Dendritic cell treated with granulocyte-macrophage colony-stimulating factor and Interleukin-4, amounts not matched to agents 40 ng/mL and 50 ng/mL, for 4 days (primary cell): ENCODE measurements at regions not wholly inside any gene's neighbourhood (a gene's known extent, or its start where the extent isn't known, plus 50 kb on each side); places are given as distances from the start of the nearest gene placed in this dataset.

Experiments used
- H3K27ac Mint-ChIP-seq: one replicate; pipeline ENCODE4 v1.8.0; 2022; ENCODE audit warnings: mild to moderate bottlenecking, mixed read lengths
- H3K27me3 Mint-ChIP-seq: one replicate; pipeline ENCODE4 v1.8.0; 2022; ENCODE audit warnings: mild to moderate bottlenecking, mixed read lengths
- H3K36me3 Mint-ChIP-seq: one replicate; pipeline ENCODE4 v1.8.0; 2022; ENCODE audit warnings: low read depth, mixed read lengths
- H3K4me1 Mint-ChIP-seq: one replicate; pipeline ENCODE4 v1.8.0; 2022; ENCODE audit warnings: low read depth, mixed read lengths
- H3K4me3 Mint-ChIP-seq: one replicate; pipeline ENCODE4 v1.8.0; 2022; ENCODE audit warnings: mild to moderate bottlenecking, moderate library complexity, mixed read lengths
- H3K9me3 Mint-ChIP-seq: one replicate; pipeline ENCODE4 v1.8.0; 2022; ENCODE audit warnings: mixed read lengths
- intact Hi-C: fragments of 100-400 bp; cut with micrococcal nuclease; formaldehyde crosslinking; loops from one replicate; pipeline ENCODE4 v1.15.0; 2022

DNA sequence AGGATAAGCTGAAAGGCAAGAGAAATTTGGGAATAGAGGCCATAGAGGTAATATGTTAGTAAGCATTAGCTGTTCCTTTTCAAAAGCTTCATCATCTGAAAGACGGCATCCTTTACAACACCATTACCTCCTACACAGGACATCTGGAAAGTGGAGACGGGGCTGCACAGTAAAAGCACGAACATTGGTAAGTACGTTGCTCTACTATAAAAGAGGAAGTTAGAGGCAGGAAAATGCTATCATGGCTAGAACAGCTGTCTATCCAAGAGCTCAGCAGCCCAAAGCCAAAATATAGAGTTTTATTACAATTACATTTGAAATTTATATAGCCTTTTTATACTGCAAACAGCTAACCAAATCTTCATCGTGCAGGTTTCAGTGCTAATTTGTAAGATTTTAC is 172.3 kb upstream of the GRIP1 start:
- Mint-ChIP-seq H3K36me3 (no peaks in the 10 kb centered on the region), H3K4me3 (no peak overlapping the region), H3K27ac (no peak overlapping the region), H3K9me3 (no peaks in the 10 kb centered on the region), H3K27me3 (peaks cover 3% of the 10 kb centered on the region), H3K4me1 (no peaks in the 10 kb centered on the region)
- intact Hi-C loops = no loop called here

DNA sequence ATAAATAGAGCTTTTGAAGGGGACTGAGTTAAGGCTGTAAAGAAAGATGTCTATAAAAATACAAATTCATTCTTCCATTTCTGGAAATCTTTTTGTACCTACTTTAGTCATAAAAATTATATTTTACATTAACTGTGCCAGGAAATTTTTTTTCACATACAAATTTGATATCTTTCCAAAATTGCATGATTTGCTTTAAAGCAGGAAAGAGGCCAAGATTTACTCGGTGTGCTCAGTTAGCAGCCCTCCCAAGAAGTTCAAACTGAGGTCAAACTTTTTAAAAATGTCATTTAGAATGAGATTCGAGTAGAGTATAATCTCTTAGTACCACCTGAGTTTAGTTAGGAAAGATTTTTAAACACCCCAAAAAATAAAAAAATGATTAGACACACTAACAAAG is 173.2 kb upstream of the GRIP1 start:
- no peak overlapping the region for H3K27ac Mint-ChIP-seq
- no peak overlapping the region for H3K4me3 Mint-ChIP-seq
- no peaks in the 10 kb centered on the region for H3K36me3 Mint-ChIP-seq
- peaks cover 3% of the 10 kb centered on the region for H3K27me3 Mint-ChIP-seq
- no peaks in the 10 kb centered on the region for H3K4me1 Mint-ChIP-seq
- intact Hi-C loops = no loop called here
- no peaks in the 10 kb centered on the region for H3K9me3 Mint-ChIP-seq

DNA sequence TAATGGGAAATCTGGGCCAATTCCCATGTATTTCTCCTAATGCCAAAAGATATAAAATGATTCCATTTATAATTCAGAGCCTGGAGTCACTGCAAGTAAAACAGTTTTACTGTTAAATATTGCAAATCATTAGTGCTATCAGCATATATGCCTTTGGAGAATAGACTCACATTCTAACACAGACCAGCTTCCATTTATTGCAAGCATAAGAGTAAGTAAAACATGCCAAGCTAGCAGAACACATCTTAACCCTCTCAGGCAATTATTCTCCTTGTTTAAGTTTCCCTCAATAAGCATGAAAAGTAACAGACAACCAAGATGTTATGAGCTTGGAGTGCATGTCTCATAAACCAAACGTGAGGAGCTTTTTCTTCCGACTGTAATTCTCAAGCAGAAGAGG is 173.9 kb upstream of the GRIP1 start:
- no peak overlapping the region for H3K27ac Mint-ChIP-seq
- intact Hi-C loops = no loop called here
- H3K36me3 Mint-ChIP-seq = no peaks in the 10 kb centered on the region
- peaks cover 3% of the 10 kb centered on the region for H3K27me3 Mint-ChIP-seq
- no peaks in the 10 kb centered on the region for H3K4me1 Mint-ChIP-seq
- H3K4me3 Mint-ChIP-seq = no peak overlapping the region
- H3K9me3 Mint-ChIP-seq = no peaks in the 10 kb centered on the region

DNA sequence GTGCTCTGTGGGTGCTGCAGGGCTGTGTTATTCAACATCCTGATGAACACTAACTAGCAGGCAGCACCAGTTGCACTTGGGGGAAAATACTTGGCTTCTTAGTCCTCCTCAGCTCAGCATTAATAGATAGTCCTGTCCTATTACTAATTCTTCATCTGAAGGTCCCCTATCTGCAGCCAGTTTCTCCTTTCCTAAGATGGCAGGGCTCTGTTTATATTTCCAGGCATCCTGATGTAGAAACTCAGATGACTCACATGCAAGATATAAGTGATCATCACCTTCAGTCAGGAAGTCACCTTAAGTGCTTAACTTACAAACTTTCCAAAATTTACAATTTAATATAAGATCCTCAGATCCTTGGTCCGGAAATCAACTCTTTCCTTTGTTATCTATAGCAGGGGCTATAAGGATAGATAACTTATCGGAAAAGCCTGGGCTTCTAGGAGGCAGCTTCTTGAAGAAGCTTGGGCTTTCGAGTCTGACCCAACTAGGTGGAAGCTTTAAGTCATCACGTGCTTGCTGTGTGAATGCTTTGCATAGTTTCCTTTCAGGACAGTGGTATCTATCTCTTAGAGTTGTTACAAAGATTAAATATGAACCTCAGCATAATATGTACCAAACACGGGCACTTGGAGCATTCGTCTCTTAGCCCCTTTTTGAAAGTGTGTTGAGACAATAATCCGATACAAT is 181.0 kb upstream of the GRIP1 start:
- Mint-ChIP-seq H3K27me3 (no peaks in the 10 kb centered on the region), H3K27ac (no peak overlapping the region), H3K36me3 (no peaks in the 10 kb centered on the region), H3K4me1 (no peaks in the 10 kb centered on the region), H3K4me3 (no peak overlapping the region), H3K9me3 (no peaks in the 10 kb centered on the region)
- intact Hi-C loops = loop anchor here (1.0 to 5.0 kb wide), 2 partner anchors 171 to 1968 kb away; no protein-coding TSS in a partner anchor

DNA sequence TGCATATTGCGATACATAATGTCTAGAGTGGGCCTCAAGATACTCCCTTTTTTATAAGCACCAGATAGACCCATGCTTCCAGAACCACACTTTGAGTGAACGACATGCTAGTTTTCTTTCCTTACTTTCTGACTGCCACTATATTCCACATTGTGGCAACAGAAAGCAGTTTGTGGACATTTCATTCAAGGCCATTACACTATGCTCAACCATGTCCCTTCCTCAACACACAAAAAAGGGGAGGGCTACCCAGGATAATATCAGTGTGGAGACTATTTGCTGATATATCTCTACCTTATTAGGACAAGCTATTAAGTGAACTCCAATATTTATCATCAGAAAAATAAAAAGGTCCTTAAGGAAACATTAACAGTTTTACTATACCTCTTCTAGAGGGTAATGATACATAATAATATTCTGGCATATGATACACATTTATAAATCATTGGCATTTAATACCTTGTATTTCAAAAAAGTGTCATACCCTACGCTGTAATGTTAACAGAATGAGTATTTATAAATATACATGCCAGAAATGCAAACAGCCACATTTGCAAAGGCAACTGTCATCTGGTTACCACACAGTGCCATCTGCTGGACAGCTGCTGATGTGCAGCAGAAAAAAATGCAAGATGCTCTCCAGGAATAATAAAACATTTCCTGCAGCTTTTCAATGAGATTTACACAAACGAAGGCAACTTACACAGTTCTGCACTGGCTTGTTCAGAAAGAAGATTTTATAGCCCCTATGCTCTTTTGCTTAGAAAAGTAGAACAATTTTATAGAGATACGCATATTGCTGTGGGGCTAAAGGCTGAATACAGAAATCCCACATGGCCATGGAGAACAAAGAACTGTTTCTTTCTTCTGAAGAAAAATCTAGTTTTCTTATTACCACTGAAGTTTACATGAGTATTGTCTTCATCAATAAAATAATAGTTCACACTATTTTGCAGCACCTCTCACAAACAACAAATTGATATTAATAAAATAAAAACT is 182.2 kb upstream of the GRIP1 start:
- no peaks in the 10 kb centered on the region for H3K9me3 Mint-ChIP-seq
- no peaks in the 10 kb centered on the region for H3K4me1 Mint-ChIP-seq
- intact Hi-C loops = loop anchor here (1.0 to 5.0 kb wide), 2 partner anchors 172 to 1969 kb away; no protein-coding TSS in a partner anchor
- H3K27me3 Mint-ChIP-seq = no peaks in the 10 kb centered on the region
- H3K4me3 Mint-ChIP-seq = no peak overlapping the region
- H3K27ac Mint-ChIP-seq = no peak overlapping the region
- no peaks in the 10 kb centered on the region for H3K36me3 Mint-ChIP-seq

DNA sequence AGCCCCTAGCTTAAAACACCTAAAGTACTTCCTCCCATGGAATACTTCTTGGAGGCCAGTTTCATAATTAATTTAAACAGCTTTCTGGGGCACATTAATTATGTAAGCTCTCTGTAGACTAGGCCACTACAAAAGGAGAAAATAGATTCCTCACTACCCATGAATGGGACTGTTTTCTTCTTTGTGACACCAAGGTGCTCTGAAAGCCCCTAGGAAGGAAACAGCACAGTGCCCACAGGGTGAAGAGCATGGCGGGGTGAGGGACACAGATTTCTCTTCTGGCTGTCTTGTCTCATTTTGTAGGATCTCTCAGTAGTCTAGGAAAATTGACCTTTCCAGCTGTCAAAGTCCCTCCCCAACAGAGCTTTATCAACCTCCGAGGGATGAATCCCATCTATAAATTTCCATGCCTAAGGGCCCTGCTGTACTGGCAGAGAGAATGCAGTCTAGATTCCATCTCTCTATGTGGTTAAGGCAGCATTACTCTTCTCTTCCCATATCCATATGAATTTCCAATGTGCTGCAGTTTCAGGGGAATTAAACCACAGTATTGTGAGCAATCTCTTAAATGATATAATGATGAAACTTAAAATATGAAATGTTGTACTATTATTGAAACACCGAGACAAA is 183.6 kb upstream of the GRIP1 start:
- no peaks in the 10 kb centered on the region for H3K4me1 Mint-ChIP-seq
- no peaks in the 10 kb centered on the region for H3K27me3 Mint-ChIP-seq
- no peak overlapping the region for H3K27ac Mint-ChIP-seq
- no peaks in the 10 kb centered on the region for H3K36me3 Mint-ChIP-seq
- intact Hi-C loops = loop anchor here (5.0 kb wide), 1 partner anchor 1970 kb away; no protein-coding TSS in a partner anchor
- H3K4me3 Mint-ChIP-seq = no peak overlapping the region
- H3K9me3 Mint-ChIP-seq = no peaks in the 10 kb centered on the region

DNA sequence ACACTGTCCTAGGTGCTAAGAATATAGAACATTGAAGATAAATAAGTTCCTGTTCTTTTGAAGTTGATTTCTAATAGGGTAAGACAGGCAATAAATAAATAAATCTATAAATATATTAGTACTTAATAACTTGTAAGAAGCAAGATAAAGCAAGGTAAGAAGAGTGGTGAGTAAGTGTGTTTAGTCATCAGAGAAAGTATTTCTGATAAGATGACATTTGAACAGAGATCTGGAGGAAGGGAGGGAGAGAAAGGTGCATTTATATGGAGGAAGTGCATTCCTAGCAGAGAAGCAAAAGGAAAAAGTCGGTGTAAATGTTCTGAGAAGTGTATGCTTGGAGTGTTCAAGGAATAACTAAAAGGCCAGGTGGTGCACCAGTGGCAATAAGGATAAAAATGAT is 184.4 kb upstream of the GRIP1 start:
- intact Hi-C loops = loop anchor here (5.0 kb wide), 1 partner anchor 1971 kb away; no protein-coding TSS in a partner anchor
- H3K36me3 Mint-ChIP-seq = no peaks in the 10 kb centered on the region
- H3K27me3 Mint-ChIP-seq = no peaks in the 10 kb centered on the region
- no peak overlapping the region for H3K4me3 Mint-ChIP-seq
- no peaks in the 10 kb centered on the region for H3K9me3 Mint-ChIP-seq
- no peak overlapping the region for H3K27ac Mint-ChIP-seq
- no peaks in the 10 kb centered on the region for H3K4me1 Mint-ChIP-seq

DNA sequence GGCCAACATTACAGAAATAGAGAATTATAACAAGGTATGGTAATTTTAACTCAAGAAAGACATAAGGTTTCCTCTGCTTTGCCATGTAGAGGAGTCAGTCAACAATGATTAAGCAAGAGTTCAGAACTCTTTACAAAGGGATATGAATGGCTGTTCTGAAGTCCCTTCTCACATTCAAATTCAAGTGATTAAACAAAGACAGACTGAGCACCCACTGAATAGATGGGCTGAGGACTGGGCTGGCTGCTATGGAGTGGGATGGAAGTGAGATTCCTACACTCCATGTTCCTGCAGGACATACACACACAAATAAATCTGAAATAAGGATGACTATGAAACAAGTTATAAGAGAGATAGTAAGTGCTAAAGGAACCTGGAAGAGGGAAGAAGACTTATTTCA is 199.0 kb upstream of the GRIP1 start:
- H3K27ac Mint-ChIP-seq = no peak overlapping the region
- H3K9me3 Mint-ChIP-seq = no peaks in the 10 kb centered on the region
- no peaks in the 10 kb centered on the region for H3K4me1 Mint-ChIP-seq
- no peaks in the 10 kb centered on the region for H3K27me3 Mint-ChIP-seq
- no peak overlapping the region for H3K4me3 Mint-ChIP-seq
- H3K36me3 Mint-ChIP-seq = no peaks in the 10 kb centered on the region
- intact Hi-C loops = no loop called here

DNA sequence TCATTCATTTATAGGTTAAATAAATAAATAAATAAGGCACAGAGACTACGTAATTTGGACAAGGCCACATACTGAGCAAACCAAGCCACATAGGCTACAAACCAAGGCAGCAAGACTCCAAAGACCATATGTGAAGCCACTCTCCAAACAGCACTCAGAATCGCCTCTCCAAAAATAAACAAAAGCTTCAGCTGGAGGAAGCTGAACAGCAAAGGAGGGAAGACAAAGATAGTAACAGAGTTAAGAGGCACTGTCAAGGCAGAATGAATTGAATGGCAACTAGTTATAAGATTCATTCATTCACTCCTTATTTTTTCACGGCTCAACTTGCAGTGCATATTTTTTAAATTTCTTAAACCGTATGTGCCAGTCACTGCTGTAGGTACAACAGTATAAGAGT is 200.5 kb upstream of the GRIP1 start:
- Mint-ChIP-seq H3K9me3 (no peaks in the 10 kb centered on the region), H3K4me1 (no peaks in the 10 kb centered on the region), H3K27me3 (no peaks in the 10 kb centered on the region), H3K36me3 (no peaks in the 10 kb centered on the region), H3K4me3 (no peak overlapping the region), H3K27ac (no peak overlapping the region)
- intact Hi-C loops = no loop called here

DNA sequence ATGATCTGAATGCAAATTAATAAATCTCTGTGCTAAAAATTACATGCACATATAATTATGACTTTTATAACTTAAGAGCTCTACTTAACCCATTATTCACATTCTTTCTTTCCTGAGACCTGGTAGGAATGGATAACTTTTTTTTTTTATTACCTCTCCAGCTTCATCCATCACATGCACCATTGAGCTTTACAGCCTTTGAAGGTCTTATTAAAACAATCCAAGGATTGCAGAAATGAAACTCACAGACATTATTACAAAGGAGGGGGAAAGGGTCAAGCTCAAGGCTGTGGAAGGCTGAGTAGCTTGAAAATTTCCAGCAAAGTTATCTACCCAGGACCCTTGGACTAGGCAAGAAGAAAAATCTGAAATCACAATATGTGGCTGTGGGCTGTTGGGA is 202.5 kb upstream of the GRIP1 start:
- Mint-ChIP-seq H3K27ac (no peak overlapping the region), H3K4me3 (no peak overlapping the region), H3K9me3 (no peaks in the 10 kb centered on the region), H3K4me1 (no peaks in the 10 kb centered on the region), H3K36me3 (no peaks in the 10 kb centered on the region), H3K27me3 (no peaks in the 10 kb centered on the region)
- intact Hi-C loops = no loop called here

DNA sequence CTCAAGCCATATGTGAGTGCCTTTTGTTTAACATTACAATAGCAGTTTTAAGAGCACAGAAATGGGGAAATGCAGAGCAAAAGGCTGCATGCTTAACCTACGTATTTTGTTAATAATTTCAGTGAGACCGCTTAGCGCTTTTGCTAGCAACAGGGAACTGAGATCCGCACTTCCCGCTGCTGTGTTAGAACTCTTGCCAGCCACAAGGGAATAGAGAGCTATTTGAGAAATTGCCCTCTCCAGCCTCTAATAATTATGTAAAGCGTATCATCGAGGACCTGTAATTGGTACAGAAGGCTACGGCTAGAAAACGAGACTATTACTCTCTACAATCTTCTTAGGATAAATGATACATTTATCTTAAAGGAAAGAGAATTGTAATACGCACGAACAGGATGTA is 205.2 kb upstream of the GRIP1 start:
- H3K36me3 Mint-ChIP-seq = no peaks in the 10 kb centered on the region
- intact Hi-C loops = no loop called here

DNA sequence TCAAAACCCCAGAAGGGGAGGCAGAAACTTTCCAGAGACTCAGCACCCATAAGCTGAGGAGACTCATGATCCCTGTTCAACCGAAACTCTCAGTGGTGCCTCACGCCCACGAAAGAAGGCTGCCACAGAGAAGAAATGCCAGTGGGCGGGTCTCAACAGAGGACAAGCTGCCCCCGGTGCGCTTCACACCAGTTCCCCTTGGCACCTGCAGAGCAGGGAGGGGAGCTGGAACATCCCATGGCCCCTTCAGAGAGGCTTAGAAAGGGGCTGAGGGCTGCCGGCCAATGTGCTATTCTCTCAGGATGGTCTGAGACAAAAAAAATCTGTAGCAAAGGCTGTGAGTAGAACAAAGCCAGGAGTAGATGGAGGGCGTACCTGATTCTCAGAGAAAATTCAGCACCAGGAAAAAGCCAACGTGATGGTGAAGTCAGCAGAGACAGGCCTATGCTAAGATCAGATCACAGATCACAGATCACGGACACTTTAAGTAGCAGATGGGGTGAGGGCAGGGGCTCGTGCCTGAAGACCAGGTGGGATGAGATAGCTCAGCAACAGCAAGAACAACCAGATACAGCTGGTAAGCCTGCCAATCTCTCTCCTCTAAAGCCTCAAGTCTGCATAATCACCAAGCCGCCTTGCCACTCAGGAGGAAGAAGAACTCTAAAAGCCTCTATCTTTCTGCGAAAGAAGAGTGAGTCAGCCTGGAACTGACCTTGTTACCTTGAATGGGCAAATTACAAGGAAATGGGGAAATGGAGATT is 206.4 kb upstream of the GRIP1 start:
- Mint-ChIP-seq H3K9me3 (no peaks in the 10 kb centered on the region), H3K27me3 (no peaks in the 10 kb centered on the region), H3K4me1 (no peaks in the 10 kb centered on the region), H3K36me3 (no peaks in the 10 kb centered on the region), H3K27ac (no peak overlapping the region), H3K4me3 (no peak overlapping the region)
- intact Hi-C loops = no loop called here

More for the DNA sequence above, 205.2 kb upstream of the GRIP1 start:
- Mint-ChIP-seq H3K27ac (no peak overlapping the region), H3K9me3 (no peaks in the 10 kb centered on the region), H3K4me3 (no peak overlapping the region), H3K4me1 (no peaks in the 10 kb centered on the region), H3K27me3 (no peaks in the 10 kb centered on the region)

DNA sequence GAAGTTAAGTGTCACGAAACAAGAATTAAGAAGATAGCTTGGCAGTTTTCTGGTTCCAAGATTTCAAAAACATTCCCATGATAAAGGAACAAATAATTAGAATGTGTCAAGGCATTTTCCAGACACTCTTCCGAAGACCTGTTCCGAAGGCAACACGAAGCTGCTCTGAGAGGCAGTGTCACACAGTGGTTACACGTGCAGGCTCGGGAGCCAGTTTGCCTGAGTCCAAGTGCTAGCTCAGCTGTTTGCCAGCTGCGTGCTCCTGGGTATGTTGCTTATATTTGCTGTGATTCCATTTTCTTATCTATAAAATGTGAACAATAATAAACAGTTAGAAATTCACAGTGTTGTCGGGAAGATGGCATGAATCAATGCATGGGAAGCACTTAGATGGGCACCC is 217.9 kb upstream of the GRIP1 start:
- H3K36me3 Mint-ChIP-seq = no peaks in the 10 kb centered on the region
- intact Hi-C loops = no loop called here
- peaks cover 7% of the 10 kb centered on the region for H3K9me3 Mint-ChIP-seq
- H3K4me3 Mint-ChIP-seq = no peak overlapping the region
- H3K27ac Mint-ChIP-seq = no peak overlapping the region
- H3K27me3 Mint-ChIP-seq = no peaks in the 10 kb centered on the region
- H3K4me1 Mint-ChIP-seq = peaks cover 17% of the 10 kb centered on the region
